SK-N-SH treated with all-trans-retinoic acid at 6 μM for 48 hours (cell line): ENCODE measurements at regions not wholly inside any gene's neighbourhood (a gene's known extent, or its start where the extent isn't known, plus 50 kb on each side); places are given as distances from the start of the nearest gene placed in this dataset.

ENCODE experiments used
- ARNTL ChIP-seq: fragments of 450-650 bp; formaldehyde crosslinking; IDR thresholded peaks from 2 replicates; pipeline ENCODE4 v1.5.0; 2020; ENCODE audit warnings: low read depth, mild to moderate bottlenecking, moderate library complexity, borderline replicate concordance
- PPARA ChIP-seq: fragments of 250-450 bp; sonication (Bioruptor Pico); IDR thresholded peaks from 2 replicates; pipeline ENCODE4 v1.5.0; 2020; ENCODE audit warnings: mild to moderate bottlenecking, borderline replicate concordance
- TF ChIP-seq, protein P1 (sequence below): fragments of 250-450 bp; sonication (Bioruptor Pico); IDR thresholded peaks from 2 replicates; pipeline ENCODE4 v1.8.0; 2021; ENCODE audit warnings: low read depth, mild to moderate bottlenecking, moderate library complexity, borderline replicate concordance

GRCh38 chr6:140494321-140495108 lies 1120.1 kb upstream of the CITED2 start:
- TF ChIP-seq PPARA (CRISPR knock-in tag), result no peak
- no peak for TF ChIP-seq ARNTL (CRISPR knock-in tag)
- TF ChIP-seq, protein P1, sequence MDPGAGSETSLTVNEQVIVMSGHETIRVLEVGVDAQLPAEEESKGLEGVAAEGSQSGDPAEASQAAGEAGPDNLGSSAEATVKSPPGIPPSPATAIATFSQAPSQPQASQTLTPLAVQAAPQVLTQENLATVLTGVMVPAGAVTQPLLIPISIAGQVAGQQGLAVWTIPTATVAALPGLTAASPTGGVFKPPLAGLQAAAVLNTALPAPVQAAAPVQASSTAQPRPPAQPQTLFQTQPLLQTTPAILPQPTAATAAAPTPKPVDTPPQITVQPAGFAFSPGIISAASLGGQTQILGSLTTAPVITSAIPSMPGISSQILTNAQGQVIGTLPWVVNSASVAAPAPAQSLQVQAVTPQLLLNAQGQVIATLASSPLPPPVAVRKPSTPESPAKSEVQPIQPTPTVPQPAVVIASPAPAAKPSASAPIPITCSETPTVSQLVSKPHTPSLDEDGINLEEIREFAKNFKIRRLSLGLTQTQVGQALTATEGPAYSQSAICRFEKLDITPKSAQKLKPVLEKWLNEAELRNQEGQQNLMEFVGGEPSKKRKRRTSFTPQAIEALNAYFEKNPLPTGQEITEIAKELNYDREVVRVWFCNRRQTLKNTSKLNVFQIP, result no peak
